ENCODE measurements at regions not wholly inside any gene's neighbourhood (a gene's known extent, or its start where the extent isn't known, plus 50 kb on each side); places are given as distances from the start of the nearest gene placed in this dataset.

- in situ Hi-C loops (cut with HindIII; ENCODE audit: extremely low pct_ligation_motif_present, low pct_unique_long_range_greater_than_20kb) (no loop called here), intact Hi-C loops (cut with micrococcal nuclease; ENCODE audit: unreplicated experiment) (loop anchor here (5.0 kb wide), 3 partner anchors 82 to 727 kb away; no protein-coding TSS in a partner anchor)
- H3K9me3 ChIP-seq (ENCODE audit: low read length) = no peaks in the 10 kb centered on the region
- no peaks in the 10 kb centered on the region for H3K79me2 ChIP-seq (ENCODE audit: insufficient read depth, low read length)
- peak overlapping the region; percentile 59 for H3K4me2 ChIP-seq (ENCODE audit: low read depth, low read length)
- peaks cover 3% of the 10 kb centered on the region; the same call in 1 of the 2 replicates for H4K20me1 ChIP-seq (ENCODE audit: insufficient read depth, low read length)
- no peak overlapping the region for H3K4me3 ChIP-seq (replicated peaks in 1 of 3; ENCODE audit: insufficient read depth in 1 of 3, low read depth in 2 of 3, low read length in 3 of 3)
- ATAC-seq (no peak), DNase-seq (ENCODE audit: low spot score) (no peak), FAIRE-seq (no peak)
- peaks cover 0 to 2% of the 10 kb centered on the region in 2 experiments; a peak in 1 of 5 replicates for H3K27me3 ChIP-seq (ENCODE audit: control insufficient read depth in 1 of 2, insufficient read depth in 2 of 2, low read length in 2 of 2)
- H2AFZ ChIP-seq (ENCODE audit: low read length) = no peak overlapping the region
- H3K4me1 ChIP-seq (ENCODE audit: insufficient read depth, low read length) = peaks cover 31% of the 10 kb centered on the region
- no TSS peak for BruUV-seq (replicated peaks)
- TF ChIP-seq ZBTB7A (CRISPR knock-in tag; IDR thresholded peaks at IDR 0.05) (no peak), ONECUT2 (CRISPR knock-in tag; IDR thresholded peaks at IDR 0.05) (no peak), ATM (IDR thresholded peaks at IDR 0.05; ENCODE audit: borderline replicate concordance) (no peak), BCL6 (CRISPR knock-in tag; IDR thresholded peaks at IDR 0.05) (no peak), GFI1 (CRISPR knock-in tag; IDR thresholded peaks at IDR 0.05; ENCODE audit: borderline replicate concordance) (no peak), FOXO4 (CRISPR knock-in tag; conservative IDR thresholded peaks at IDR 0.05) (no peak), SALL2 (CRISPR knock-in tag; IDR thresholded peaks at IDR 0.05) (no peak), SRY (CRISPR knock-in tag; IDR thresholded peaks at IDR 0.05) (no peak), ZNF572 (CRISPR knock-in tag; IDR thresholded peaks at IDR 0.05) (no peak), RFX1 (IDR thresholded peaks at IDR 0.05) (no peak), ZNF20 (CRISPR knock-in tag; IDR thresholded peaks at IDR 0.05) (no peak)
- TF ChIP-seq, protein P1, sequence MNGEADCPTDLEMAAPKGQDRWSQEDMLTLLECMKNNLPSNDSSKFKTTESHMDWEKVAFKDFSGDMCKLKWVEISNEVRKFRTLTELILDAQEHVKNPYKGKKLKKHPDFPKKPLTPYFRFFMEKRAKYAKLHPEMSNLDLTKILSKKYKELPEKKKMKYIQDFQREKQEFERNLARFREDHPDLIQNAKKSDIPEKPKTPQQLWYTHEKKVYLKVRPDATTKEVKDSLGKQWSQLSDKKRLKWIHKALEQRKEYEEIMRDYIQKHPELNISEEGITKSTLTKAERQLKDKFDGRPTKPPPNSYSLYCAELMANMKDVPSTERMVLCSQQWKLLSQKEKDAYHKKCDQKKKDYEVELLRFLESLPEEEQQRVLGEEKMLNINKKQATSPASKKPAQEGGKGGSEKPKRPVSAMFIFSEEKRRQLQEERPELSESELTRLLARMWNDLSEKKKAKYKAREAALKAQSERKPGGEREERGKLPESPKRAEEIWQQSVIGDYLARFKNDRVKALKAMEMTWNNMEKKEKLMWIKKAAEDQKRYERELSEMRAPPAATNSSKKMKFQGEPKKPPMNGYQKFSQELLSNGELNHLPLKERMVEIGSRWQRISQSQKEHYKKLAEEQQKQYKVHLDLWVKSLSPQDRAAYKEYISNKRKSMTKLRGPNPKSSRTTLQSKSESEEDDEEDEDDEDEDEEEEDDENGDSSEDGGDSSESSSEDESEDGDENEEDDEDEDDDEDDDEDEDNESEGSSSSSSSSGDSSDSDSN (CRISPR knock-in tag; IDR thresholded peaks at IDR 0.05) = no peak
- TF ChIP-seq, protein P2, sequence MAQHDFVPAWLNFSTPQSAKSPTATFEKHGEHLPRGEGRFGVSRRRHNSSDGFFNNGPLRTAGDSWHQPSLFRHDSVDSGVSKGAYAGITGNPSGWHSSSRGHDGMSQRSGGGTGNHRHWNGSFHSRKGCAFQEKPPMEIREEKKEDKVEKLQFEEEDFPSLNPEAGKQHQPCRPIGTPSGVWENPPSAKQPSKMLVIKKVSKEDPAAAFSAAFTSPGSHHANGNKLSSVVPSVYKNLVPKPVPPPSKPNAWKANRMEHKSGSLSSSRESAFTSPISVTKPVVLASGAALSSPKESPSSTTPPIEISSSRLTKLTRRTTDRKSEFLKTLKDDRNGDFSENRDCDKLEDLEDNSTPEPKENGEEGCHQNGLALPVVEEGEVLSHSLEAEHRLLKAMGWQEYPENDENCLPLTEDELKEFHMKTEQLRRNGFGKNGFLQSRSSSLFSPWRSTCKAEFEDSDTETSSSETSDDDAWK (CRISPR knock-in tag; IDR thresholded peaks at IDR 0.05) = no peak
- no peak overlapping the region for H3K9ac ChIP-seq (ENCODE audit: insufficient read depth, low read depth, low read length)
- CTCF ChIA-PET (ENCODE audit: low intra/inter-chr PET ratio, low total read pairs) = no interaction called here
- 63% methylated on average over 6 of the region's 22 CpGs for WGBS (ENCODE audit: low lambda C conversion rate)
- no peaks in the 10 kb centered on the region for H3K36me3 ChIP-seq (replicated peaks in 1 of 2; ENCODE audit: control insufficient read depth in 1 of 2, insufficient read depth in 2 of 2, low read length in 2 of 2)
- H3K27ac ChIP-seq (ENCODE audit: extremely low read length, insufficient read depth, low read length) = no peak overlapping the region
- POLR2A ChIA-PET = interaction anchor here (1.1 kb wide), 1 partner anchor 121 kb away, joined by 3 read pairs; no protein-coding TSS in a partner anchor
Observed at GRCh38 chr22:48579928-48580309, 1247.8 kb downstream of the BRD1 start.

Data from HepG2 (cell line).